ENCODE measurements at regions not wholly inside any gene's neighbourhood (a gene's known extent, or its start where the extent isn't known, plus 50 kb on each side); places are given as distances from the start of the nearest gene placed in this dataset.

DNA sequence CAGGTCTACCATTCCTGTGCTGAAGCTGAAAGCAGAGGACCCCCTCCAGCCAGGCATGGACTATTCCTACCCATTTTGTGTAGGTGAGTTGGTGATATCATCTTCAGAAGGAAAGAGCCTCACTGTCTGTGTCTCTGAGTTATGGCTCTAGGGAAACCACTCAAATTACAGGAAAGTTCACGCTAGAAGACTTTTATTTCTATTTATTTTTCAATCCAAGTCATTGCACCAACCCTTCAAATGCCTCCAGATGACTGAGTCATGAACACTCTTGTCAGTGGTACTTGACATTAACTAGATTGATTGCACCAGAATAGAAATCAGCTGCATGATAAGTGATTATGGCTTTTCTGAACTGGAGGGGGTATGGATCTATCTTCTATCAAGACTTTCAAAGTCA is 338.4 kb downstream of the MBD2 start:
- TF ChIP-seq, protein P1, sequence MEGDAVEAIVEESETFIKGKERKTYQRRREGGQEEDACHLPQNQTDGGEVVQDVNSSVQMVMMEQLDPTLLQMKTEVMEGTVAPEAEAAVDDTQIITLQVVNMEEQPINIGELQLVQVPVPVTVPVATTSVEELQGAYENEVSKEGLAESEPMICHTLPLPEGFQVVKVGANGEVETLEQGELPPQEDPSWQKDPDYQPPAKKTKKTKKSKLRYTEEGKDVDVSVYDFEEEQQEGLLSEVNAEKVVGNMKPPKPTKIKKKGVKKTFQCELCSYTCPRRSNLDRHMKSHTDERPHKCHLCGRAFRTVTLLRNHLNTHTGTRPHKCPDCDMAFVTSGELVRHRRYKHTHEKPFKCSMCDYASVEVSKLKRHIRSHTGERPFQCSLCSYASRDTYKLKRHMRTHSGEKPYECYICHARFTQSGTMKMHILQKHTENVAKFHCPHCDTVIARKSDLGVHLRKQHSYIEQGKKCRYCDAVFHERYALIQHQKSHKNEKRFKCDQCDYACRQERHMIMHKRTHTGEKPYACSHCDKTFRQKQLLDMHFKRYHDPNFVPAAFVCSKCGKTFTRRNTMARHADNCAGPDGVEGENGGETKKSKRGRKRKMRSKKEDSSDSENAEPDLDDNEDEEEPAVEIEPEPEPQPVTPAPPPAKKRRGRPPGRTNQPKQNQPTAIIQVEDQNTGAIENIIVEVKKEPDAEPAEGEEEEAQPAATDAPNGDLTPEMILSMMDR (conservative IDR thresholded peaks at IDR 0.05; ENCODE audit: low read length) = no peak
- no peak for TF ChIP-seq EZH2phosphoT487 (IDR thresholded peaks at IDR 0.05; ENCODE audit: borderline replicate concordance, low read depth, low read length)
